ENCODE measurements at regions not wholly inside any gene's neighbourhood (a gene's known extent, or its start where the extent isn't known, plus 50 kb on each side); places are given as distances from the start of the nearest gene placed in this dataset.

DNA sequence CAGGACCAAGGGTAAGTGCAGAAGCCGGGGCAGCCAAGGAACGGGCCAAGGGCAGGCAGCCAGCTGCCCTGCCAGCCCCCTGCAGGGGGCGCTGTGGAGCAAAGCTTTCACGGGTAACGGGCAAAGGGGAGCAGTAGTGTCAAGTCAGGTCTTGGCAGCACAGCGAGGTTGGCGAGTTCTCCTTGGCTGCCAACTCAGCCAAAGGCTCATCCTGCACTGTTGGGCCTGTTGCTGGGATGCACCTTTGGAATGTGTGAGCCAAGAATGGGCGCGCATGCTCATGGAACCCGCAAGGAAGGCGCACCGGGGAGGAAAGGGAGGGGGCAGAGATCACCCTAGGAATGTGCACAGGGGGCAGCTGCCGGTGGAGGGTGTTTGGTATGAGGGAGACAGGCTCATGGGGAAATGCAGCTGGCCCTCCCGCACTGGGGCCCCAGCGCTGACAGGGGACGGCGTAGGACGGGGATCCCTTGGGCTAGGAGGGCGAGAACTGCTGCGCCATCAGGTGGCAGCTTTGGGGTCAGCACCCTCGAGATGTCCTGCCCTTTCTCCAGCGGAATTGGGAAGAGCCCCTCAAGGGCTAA, 138.0 kb downstream of the ASCL4 start (continued):
- TF ChIP-seq, protein P1, sequence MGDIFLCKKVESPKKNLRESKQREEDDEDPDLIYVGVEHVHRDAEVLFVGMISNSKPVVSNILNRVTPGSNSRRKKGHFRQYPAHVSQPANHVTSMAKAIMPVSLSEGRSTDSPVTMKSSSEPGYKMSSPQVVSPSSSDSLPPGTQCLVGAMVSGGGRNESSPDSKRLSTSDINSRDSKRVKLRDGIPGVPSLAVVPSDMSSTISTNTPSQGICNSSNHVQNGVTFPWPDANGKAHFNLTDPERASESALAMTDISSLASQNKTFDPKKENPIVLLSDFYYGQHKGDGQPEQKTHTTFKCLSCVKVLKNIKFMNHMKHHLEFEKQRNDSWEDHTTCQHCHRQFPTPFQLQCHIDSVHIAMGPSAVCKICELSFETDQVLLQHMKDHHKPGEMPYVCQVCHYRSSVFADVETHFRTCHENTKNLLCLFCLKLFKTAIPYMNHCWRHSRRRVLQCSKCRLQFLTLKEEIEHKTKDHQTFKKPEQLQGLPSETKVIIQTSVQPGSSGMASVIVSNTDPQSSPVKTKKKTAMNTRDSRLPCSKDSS (IDR thresholded peaks at IDR 0.05; ENCODE audit: low read depth, partially characterized antibody), result no peak
- TF ChIP-seq NRF1 (conservative IDR thresholded peaks at IDR 0.05 in 1 of 2, IDR thresholded peaks at IDR 0.05 in 1 of 2), result peak; percentile 82 to 87
- TF ChIP-seq SMARCE1 (IDR thresholded peaks at IDR 0.05), result peak; percentile 59; the same call in 1 of the 2 replicates
- TF ChIP-seq, protein P2, sequence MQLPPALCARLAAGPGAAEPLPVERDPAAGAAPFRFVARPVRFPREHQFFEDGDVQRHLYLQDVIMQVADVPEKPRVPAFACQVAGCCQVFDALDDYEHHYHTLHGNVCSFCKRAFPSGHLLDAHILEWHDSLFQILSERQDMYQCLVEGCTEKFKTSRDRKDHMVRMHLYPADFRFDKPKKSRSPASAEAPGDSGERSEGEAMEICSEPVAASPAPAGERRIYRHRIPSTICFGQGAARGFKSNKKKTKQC (CRISPR knock-in tag; IDR thresholded peaks at IDR 0.05), result peak; percentile 53; the same call in 1 of the 2 replicates

DNA sequence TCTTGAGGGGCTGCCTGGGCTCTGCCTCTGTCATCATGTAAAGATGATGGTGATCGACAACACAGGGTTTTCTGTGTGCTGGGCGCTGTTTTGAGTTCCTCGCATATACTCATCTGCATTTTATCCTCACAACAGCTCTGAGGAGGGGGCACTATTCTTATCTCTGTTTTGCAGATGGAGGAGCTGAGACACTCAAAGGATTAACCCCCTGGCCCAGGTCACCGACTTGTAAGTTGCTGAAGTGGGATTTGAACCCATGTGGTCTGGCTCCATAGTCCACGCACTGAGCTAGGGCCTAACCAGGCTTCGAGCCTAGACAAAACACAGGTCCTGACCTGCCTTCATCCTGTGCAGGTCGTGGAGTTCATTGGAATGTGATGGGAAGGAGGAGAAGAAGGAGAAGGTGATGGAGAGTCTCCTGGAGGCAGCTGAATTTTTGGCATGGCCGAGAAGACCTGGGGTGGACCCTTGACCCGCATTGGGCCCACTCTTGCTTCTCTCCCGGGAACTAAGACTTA, 140.0 kb downstream of the ASCL4 start:
- BruUV-seq (replicated peaks), result no TSS peak
- CTCF ChIA-PET (ENCODE audit: low intra/inter-chr PET ratio), result interaction anchor here (1.2 kb wide), 1 partner anchor 238 kb away, joined by 4 read pairs; no protein-coding TSS in a partner anchor
- TF ChIP-seq BMI1 (IDR thresholded peaks at IDR 0.05; ENCODE audit: low read length) (no peak), MEIS2 (IDR thresholded peaks at IDR 0.05; ENCODE audit: partially characterized antibody) (peak; percentile 19), TCF3 (CRISPR knock-in tag; IDR thresholded peaks at IDR 0.05) (peak; percentile 81), HEY1 (CRISPR knock-in tag; IDR thresholded peaks at IDR 0.05; ENCODE audit: borderline replicate concordance) (no peak), POLR2AphosphoS5 (IDR thresholded peaks at IDR 0.05; ENCODE audit: control insufficient read depth, insufficient read depth, low read depth, low read length) (peak; percentile 48; the same call in 1 of the 2 replicates), TAF15 (IDR thresholded peaks at IDR 0.05; ENCODE audit: low read depth, low read length) (no peak), ESRRA (IDR thresholded peaks at IDR 0.05; ENCODE audit: borderline replicate concordance, low read depth) (no peak), TEAD2 (tag; IDR thresholded peaks at IDR 0.05) (no peak), RAD51 (IDR thresholded peaks at IDR 0.05; ENCODE audit: borderline replicate concordance, low read depth) (no peak)
- TF ChIP-seq, protein P3, sequence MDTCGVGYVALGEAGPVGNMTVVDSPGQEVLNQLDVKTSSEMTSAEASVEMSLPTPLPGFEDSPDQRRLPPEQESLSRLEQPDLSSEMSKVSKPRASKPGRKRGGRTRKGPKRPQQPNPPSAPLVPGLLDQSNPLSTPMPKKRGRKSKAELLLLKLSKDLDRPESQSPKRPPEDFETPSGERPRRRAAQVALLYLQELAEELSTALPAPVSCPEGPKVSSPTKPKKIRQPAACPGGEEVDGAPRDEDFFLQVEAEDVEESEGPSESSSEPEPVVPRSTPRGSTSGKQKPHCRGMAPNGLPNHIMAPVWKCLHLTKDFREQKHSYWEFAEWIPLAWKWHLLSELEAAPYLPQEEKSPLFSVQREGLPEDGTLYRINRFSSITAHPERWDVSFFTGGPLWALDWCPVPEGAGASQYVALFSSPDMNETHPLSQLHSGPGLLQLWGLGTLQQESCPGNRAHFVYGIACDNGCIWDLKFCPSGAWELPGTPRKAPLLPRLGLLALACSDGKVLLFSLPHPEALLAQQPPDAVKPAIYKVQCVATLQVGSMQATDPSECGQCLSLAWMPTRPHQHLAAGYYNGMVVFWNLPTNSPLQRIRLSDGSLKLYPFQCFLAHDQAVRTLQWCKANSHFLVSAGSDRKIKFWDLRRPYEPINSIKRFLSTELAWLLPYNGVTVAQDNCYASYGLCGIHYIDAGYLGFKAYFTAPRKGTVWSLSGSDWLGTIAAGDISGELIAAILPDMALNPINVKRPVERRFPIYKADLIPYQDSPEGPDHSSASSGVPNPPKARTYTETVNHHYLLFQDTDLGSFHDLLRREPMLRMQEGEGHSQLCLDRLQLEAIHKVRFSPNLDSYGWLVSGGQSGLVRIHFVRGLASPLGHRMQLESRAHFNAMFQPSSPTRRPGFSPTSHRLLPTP (IDR thresholded peaks at IDR 0.05; ENCODE audit: borderline replicate concordance, extremely low read depth, insufficient read length), result peak; percentile 30

More for the DNA sequence above, 140.0 kb downstream of the ASCL4 start:
- Histone ChIP-seq H3K4me2 (ENCODE audit: insufficient read depth, low read length) (peak overlapping the region; percentile 41), H3K27me3 (ENCODE audit: control insufficient read depth in 2 of 2, insufficient read depth in 2 of 2, low read length in 2 of 2) (peaks cover 11 to 26% of the 10 kb centered on the region in 2 experiments; a peak in 4 of 5 replicates), H3K79me2 (ENCODE audit: control insufficient read depth, insufficient read depth, low read length) (no peaks in the 10 kb centered on the region), H3K36me3 (ENCODE audit: control insufficient read depth, insufficient read depth, low read length) (no peaks in the 10 kb centered on the region), H3K9me3 (replicated peaks; ENCODE audit: control insufficient read depth, insufficient read depth, low read depth, low read length) (no peaks in the 10 kb centered on the region), H4K20me1 (replicated peaks; ENCODE audit: control insufficient read depth, insufficient read depth, low read length) (peaks cover 11% of the 10 kb centered on the region; the same call in 1 of the 2 replicates), H3K4me1 (replicated peaks in 1 of 2; ENCODE audit: control insufficient read depth in 2 of 2, insufficient read depth in 2 of 2, low read length in 2 of 2) (peaks cover 8 to 10% of the 10 kb centered on the region in 2 experiments; a peak in 4 of 5 replicates), H3K4me3 (no peak overlapping the region), H3K9me1 (ENCODE audit: control insufficient read depth, insufficient read depth, low read length) (no peaks in the 10 kb centered on the region), H3K9ac (ENCODE audit: insufficient read depth in 1 of 2, low read depth in 2 of 2, low read length in 2 of 2) (no peak overlapping the region), H2AFZ (ENCODE audit: low read depth, low read length) (0 out of 2 replicates have a peak overlapping the region, but pooled peaks have one; percentile 3), H3K27ac (ENCODE audit: extremely low read depth, low read depth, low read length) (no peak overlapping the region)
- POLR2A ChIA-PET, result interaction anchor here (1.2 kb wide), 1 partner anchor 17 kb away, joined by 3 read pairs; no protein-coding TSS in a partner anchor
- intact Hi-C loops (cut with micrococcal nuclease), result loop anchor here (10.0 kb wide), 1 partner anchor 240 kb away; no protein-coding TSS in a partner anchor
- ATAC-seq, result peak; percentile 40
- WGBS (ENCODE audit: insufficient coverage, low coverage, missing lambda C conversion rate), result 7% methylated on average over 10 of the region's 10 CpGs
- DNase-seq (ENCODE audit: extremely low read depth in 1 of 4, low spot score in 3 of 4), result peak; percentile 29 to 77 (median 55)
- FAIRE-seq, result peak; percentile 79
- in situ Hi-C loops (cut with MboI), result no loop called here

Data from K562 (cell line).